D341Med (cell line): ENCODE measurements at regions not wholly inside any gene's neighbourhood (a gene's known extent, or its start where the extent isn't known, plus 50 kb on each side); places are given as distances from the start of the nearest gene placed in this dataset.

ENCODE experiments used
- DNase-seq: peaks from one replicate; pipeline ENCODE4 v3.0.0; 2012; ENCODE audit warnings: low spot score

DNA sequence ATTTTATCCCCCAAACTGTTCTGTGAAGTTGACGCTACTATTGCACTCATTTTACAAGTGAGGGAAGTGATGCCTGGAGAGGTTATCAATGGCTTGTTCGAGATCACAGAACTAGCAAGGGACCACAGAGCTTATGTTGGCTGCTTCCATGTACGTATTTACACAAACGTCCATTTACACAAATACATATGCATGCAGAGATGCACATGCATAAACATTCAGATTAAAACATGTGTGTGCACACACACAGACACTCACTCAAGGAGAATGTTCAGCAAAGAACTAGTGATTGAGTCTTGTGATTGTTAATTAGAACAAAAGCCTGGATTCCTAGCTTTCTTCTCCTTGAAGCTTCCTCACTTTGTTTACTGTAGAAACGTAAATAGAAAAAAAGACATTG is 321.5 kb upstream of the CHD6 start:
- no peak for DNase-seq

DNA sequence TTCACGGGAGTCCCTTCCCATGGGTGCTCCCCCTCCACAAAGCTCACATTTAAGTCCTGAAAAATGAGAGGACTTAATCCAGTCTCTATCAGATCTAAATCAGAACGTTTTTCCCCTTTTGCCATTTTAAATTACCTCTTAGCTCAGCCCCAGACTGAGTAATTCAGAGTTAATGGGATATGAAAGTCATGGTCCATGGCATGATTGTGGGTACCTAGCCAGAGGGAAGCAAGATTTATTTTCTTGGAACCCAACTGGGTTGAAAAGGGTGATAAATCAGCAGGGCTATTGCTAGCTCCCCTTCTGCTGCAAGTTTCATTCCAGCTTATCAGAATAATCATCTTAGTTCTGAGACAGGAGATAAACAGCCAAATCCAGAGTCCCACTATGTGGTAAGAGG is 320.2 kb upstream of the CHD6 start:
- no peak for DNase-seq

DNA sequence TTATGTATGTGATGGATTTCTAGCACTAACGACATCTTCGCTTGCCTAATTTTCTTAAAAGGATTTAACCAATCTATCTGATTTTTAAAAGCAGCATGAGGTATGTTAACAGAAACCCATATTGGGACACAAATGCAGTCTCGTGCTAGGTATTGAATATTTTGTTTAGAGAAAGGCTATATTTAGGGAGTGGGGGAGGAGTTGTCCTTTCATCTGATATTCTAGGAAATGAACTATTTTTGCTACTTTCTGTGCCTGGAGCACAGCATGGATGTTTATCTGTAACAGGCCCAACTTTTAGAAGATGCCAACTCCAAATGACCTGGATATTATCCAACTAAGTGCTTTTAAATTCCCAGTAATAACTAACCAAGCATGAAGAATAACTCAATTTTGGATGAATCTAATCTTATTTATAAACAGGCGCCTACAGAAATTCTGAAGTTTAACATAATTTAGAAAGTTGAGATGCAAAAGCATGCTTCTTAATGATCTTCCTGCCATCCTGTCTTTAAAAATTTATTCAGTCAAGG is 317.1 kb upstream of the CHD6 start:
- no peak for DNase-seq

DNA sequence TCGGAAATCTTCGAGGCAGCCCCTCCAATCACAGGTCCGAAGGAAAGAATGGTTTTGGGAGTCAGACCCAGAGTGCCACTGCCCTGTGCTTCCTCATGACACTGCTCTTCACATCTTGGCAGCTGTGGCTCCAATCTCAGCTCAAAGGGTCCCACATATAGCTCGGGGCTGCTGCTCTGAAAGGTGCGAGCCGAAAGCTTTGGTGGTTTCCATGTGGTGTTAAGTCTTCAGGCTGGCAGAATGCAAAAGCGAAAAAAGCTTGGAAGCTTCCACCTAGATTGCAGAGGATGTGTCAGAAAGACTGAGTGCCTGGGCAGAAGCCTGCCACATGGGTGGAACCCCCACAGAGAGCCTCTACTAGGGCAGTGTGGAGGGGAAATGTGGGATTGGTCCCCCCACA is 314.3 kb upstream of the CHD6 start:
- no peak for DNase-seq

DNA sequence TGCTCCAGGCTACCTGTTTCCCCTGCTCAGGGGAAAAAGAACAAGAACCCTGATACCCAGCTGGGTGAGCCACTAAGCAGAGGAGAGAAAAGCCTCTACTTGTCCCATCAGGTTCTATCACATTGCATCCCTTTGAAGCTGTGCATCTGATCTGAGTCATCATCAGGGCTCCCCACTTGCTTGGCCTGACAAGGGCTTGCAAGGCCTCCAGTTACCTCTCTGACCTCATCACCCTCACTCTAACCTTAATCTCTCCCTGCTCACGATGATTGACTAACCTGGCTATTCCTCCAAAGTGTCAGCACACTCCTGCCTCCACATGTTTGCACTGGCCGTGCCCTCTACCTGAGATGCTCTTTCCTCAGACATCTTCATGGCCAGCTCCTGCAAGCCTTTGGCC is 309.5 kb upstream of the CHD6 start:
- no peak for DNase-seq

DNA sequence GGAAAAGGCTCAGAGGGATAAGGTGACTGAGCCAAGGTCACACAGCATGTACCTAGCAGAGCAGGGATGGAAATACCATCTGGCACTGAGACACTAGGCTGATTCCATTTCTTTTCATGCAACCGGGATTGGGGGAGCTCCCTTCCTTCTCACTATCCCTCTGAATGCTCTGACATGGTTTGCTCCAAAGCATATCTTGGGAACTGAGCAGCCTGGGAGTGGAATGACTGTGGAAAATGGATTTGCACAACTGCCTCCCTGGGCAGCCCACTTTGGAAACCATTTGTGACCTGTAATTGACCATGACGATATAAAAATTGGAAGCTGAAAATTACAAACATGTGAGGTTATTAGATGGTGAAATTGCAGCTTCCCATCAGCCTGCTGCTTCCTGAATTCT is 309.0 kb upstream of the CHD6 start:
- DNase-seq, result no peak

DNA sequence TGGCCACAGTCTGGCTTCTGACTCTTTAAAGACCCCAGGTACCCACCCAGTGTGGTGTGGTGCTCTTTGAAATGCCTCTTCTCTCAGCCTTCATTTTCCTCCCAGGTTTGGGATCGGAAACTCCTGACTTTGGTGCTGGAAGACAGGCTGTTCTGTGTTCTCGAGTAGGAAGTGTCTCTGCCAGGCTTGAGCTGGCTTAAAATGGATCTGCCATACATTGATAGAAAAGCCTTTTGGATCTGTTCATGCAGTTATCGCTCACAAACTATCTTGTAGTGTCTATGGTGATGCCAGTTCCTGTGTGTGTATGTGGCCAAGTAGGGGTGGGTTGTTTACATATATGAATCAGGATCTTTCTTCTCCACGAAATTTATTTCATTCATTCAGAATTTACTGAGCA is 307.3 kb upstream of the CHD6 start:
- no peak for DNase-seq

DNA sequence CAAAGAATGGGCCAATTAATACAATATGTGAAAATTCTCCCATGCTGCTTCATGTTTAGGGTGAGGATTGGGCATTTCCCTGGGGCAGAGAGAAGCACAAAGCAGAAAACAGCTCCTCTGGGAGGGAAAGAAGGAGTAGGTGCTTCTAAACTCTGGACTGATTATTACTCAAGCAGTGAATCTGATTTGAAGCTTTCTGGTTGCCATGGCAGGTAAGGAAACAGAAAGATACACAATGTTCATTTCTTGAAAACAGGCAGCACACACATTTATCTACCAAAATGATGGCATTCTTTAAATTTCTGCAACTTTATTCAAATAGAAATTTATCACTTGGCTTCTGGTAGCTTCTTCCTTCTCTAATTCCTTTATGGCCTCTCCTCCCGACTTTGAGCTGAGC is 305.4 kb upstream of the CHD6 start:
- no peak for DNase-seq

DNA sequence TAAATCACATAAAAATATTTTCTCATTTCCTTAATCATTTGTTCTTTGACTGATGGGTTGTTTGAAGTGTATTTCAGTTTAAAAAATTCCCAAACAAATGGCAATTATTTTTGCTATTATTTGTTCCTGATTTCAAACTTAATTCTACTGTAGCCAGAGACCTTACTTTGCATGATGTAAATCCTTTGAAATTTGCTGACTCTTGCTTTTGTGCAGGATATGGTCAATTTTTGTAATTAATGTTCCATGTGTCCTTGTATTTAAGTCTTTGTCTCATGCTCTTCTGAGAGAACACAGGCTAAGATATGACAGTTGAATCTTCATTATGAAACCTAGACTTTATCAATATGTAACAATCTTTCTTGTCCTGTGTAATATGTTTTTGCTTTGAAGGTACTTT is 295.0 kb upstream of the CHD6 start:
- DNase-seq, result no peak

DNA sequence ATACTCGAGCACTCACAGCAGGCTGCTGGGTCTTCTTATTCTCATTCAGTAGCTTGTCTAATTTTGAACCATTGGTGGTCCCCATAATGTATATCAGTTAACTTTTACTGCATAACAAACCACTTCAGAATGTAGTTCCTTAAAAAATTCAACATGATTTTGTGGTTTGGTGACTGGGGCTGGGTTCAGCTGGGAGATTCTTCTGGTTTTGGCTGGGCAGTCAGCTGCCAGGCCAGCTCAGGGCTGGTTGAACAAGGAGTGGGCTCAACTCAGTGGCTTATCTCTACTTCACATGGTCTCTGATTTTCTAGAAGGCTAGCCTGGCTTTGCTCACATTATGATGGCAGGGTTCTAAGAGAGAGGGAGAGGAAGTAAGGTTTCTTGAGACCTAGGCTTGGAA is 292.4 kb upstream of the CHD6 start:
- no peak for DNase-seq

DNA sequence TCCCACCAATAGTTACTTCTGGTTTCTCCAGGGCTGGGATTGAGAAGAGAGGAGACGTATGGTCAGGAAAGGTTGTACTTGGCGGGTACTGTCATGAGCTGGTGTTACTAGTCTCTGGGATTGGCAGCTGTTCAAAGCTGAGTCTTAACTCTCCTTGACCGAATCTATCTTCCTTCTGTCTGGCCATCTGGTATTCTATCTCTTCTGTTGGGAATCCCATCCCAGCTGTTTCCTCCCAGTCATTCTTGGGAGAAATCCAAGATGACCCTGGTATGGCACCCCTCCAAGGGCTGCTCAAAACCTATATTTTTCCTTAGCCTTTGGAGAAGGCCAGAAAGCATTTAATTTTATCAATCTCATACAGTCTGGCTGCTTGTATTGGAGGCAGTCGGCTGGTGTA is 287.0 kb upstream of the CHD6 start:
- peak; percentile 40 for DNase-seq

DNA sequence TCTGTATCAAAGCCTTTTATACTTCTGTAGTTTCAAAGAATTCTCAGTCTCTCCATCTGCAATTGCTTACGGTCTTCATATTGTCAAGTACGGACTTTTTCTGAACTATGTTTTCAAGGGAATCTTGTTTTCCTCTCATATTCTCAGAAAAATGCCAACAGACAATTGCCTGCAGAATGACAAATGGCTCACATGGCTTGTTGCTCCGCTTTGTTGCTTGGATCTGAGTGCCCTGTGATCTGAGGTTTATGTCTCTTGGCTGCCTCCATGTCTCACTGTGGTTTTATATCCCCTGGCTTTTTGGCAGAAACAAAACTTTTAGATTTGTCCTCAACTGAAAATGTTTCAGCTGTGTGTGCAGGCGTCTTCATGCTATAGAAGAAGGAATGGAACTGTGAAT is 285.4 kb upstream of the CHD6 start:
- no peak for DNase-seq

DNA sequence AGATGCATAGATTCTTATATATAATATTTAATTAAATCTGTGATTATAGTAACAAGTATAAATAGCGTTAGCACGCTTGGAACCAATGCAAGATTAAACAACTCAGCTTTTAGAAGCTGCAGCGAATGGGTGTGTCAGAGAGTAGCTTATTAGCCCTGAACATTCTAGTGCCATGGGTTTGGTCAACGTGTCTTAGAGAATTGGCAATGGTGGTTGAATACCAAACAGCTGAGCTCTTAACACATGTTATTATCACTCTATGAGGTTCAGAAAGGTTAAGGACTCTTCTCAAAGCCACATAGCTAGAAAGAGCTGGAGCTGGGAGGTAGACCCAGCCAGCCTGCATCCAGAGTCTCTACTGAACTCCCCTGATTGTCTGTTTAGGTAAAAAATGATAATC is 284.2 kb upstream of the CHD6 start:
- DNase-seq, result no peak

DNA sequence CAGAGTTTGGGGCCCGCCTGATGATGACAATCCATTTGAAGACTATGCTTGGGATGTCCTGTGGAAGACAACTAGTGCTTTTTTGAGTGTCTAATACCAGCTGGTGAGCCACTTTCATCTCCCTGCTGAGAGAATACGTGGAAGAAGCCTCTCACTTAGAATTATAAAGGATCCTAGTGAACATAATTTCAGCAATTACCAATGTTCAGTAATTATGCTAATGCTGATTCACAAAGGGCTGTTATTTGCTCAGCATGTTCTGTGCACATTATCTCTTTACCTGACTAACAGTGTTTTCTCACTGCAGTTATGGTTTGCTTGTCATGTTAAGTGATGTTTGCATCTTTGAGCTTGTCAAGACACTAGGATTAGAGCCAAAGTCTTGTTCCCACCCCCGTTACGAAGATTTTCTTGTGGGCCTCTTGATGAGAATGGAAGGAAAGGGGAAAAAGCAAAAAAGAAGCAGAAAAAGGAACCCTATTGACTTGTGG is 282.1 kb upstream of the CHD6 start:
- DNase-seq, result no peak

DNA sequence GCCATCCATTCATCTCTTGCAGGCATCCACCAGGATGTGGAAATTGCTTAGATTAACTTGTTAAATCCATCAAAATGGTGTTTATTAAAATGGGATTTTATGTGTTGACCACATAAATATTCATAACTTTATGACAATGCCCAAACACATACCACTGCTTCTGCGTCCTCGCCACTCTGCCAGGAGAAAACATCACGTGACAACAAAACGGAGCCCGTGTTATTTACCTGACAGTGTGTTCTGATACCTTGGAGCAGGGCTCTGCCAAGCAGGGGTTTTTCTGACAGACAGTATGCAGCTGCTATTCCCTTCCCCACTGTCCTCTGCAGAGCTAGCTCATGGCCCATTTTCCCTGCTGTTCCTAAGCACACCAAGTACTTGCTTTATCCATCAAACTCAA is 279.5 kb upstream of the CHD6 start:
- no peak for DNase-seq

DNA sequence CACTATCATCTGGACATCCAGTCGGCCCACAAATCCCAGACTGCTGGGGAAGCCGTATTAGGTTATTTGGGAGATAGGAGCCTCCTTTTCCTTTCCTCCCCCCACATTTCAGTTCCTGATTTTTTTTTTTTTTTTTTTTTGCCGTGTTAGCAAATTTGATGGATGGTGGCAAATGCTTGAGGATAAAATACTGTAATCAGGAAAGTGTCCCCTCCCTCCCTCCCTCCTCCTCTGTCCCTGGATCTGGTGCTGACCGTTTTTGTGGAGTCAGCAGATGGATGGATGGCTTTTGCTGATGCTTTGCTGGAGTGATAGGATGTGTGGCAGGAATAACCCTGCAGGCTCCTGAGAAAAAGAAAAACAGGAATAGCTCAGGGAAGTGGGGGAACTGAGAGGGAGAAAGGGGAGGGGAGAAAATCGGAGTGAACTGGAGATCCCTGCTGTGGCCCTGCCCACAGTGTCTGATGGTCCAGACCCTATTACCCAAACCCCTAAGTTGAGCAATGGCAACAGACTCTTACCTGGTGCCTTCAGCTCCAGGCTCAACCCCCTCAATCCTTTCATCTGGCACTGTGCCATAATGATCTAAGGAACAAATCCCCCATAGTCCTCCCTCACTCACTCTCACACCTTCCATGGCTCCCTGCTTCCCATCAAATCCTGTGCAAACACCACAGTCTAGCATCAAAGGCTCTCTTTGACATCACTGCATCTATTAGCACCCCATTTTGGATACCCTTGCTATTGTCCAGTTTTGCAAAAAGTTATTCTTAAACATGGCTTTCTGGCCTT is 277.3 kb upstream of the CHD6 start:
- DNase-seq, result no peak

DNA sequence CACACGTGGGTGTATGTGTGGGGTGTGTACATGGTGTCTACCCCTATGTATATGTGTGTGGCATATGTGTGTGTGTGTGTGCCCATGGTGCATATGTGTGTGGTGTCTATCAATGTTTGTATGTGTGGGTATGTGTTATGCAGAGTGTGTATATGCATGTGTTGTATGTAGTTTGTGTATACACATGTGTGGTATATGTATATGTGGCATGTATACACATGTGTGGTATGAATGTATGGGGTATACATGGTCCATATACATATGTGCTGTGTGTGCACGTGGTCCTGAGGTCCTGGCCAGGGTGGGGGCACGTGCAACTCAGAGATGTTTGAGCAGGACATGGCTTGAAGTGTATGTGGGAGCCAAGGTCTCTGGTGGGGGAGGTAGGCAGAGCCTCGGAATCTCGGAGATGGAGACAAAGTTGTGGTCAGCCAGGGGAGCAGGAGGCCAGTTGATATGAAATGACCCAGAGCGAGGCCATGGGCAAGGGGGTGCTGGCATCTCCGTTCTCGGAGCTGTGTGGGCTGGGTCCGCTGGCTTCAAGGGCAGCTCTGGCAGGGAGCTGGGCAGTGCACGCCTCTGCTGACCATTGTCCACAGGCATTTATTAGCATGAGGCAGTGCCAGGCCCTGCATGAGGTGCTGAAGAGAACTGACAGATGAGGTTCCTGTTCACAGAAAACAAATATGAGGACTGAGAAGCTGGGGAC is 276.2 kb upstream of the CHD6 start:
- DNase-seq, result no peak

DNA sequence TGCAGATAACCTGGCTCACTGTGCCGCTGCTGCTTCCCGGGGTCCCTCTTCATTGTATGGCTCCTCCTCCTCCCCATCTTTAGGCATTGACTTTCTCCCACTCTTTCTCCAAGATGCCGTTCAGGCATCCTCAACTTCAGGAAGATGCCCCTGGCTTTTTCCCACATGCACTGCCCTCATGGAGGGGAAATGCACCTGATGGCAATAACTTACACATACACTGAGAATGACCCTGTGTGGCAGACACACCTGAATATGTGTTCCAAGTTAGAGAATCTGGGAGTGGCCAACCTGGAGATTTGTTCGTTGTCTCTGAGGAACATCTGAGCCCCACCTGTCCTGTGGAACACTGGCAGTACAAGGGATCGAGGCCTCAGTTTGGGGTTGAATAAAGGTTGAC is 273.9 kb upstream of the CHD6 start:
- DNase-seq, result no peak

DNA sequence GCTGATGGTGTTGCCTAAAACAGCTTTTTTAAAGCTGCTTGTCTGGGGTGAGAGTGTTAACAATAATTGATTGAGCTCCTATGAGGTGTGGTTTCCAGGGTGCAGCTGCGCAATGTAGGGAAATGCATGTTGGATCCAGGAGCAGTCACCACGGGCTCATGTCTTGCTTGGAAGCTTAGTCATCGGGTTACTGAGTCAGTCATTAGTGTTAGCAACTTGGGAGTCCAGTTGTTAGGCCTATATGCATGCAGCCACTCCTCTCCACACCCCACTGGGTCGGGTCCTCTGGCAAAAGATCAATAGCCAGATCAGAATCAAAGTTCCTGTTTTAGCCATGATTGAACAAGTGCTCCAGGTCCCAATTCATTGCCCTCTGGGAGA is 271.7 kb upstream of the CHD6 start:
- DNase-seq, result no peak

DNA sequence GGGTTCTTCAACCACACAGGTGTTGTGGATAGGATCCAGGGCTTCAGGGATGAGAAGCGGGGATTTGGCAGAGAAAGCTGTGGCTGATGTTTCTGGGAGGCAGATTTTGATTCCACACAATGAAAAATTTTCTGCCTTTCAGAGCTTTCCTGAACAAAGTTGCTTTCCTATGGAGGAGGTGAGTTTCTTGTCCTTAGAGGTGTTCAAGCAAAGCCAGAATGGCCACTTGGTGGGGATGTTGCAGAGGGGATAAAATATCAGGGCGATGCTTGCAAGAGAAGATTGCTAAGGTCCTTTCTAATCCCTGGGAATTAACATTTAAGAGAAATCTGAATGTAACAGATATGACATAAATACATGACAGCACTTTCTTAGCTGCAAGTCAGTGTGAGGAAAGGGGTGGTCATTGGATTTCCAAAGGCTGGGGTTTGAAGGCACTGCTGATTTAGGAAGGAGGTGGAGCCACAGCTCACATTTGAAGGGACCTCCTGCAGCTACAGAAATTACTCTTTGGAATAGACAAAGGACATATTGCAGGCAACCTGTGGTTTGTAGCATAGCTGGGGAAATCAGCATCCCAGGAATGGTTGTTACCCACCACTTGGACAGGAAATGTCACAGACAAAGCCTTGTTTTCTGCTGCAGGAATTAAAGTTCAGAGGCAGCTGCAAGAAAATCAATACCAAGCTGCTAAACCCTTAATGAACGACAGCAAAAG is 271.1 kb upstream of the CHD6 start:
- peak; percentile 43 for DNase-seq

DNA sequence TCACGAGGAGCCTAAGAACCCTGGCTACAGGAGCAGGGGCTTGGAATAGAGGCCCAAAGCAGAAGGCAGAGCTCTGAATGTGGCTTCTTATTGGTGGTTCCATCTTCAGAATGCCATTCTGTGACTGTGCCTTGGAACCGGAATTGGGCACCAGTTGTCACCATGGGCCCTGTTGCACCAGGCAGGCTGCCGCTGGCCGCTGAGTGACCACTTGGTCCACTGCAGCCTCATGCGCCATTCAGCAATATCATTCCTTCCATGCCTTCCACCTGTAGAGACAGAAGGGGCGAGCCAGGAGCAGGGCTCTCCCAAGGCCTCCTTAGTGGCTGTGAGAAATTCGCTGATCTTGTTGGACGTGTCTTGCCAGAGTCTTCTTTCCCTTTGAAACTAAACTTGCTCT is 270.3 kb upstream of the CHD6 start:
- no peak for DNase-seq

DNA sequence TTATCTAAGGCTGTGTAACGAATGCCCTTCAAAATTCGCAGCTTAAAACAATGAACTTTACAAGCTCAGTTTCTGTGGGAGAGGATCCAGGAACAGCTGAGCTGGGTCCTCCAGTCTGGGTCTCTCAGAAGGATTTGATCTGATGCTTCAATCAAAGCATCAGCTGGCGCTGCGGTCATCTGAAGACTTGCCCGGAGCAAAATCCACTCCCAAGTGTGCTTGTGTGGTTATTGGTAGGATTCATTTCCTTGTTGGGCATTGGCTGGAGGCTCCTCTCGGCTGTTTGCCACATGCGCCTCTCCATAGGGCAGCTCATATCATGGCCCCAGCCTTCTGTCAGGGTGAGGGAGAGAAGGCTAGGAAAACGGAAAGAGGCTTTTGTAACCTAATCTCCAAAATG is 269.3 kb upstream of the CHD6 start:
- DNase-seq, result no peak

DNA sequence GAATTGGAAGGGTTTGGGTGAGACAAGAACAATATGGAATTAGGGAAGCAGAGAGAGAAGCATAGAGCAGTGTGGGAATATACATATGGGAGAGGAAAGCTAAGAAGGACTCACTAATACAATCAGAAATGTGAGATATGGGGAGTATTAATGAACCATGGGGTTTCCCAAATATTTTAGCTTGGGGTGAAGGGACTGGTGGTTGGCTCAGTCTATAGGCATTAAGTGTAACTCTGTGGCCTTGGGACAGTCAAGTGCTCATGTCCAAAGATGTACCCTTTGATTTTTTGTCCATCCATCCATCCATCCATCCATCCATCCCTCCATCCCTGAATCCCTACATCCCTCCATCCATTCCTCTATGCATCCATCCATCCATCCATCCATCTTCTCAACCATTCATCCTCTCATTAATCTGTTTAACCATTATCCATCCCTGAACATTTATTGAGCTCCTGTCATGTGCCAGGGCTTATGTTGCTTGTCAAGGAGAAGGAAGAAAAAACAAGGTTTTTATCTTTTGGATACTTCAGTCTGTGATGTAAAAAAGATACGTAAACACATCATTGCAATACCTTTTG is 263.4 kb upstream of the CHD6 start:
- no peak for DNase-seq
